T-cell (primary cell): ENCODE measurements at regions not wholly inside any gene's neighbourhood (a gene's known extent, or its start where the extent isn't known, plus 50 kb on each side); places are given as distances from the start of the nearest gene placed in this dataset.

ENCODE experiments used
- ATAC-seq, 4 experiments: fragments of 200-7000 bp in 3 of 4; fragments of 150-1000 bp in 1 of 4; cut with Tn5 transposase; replicated peaks in 1 of 4; 1 replicate in 3 of 4; 2 replicates in 1 of 4; pipeline ENCODE4 v1.10.0; 2021; ENCODE audit warnings: moderate library complexity in 3 of 4, mild to moderate bottlenecking in 2 of 4, moderate number of reproducible peaks in 1 of 4
- CTCF ChIA-PET, 2 donors: fragments of 300-600 bp; sonication (Branson Sonifier 250); formaldehyde crosslinking; loops; one replicate each; lab custom pipeline; 2022; ENCODE audit warnings: antibody characterized with exemption in 2 of 2; lab: Charles Lee
- POLR2A ChIA-PET, 2 donors: fragments of 300-600 bp; sonication (Branson Sonifier 250); formaldehyde crosslinking; loops; one replicate each; lab custom pipeline; 2022; ENCODE audit warnings: antibody characterized with exemption in 2 of 2; lab: Charles Lee
- DNase-seq, 35 experiments: peaks; one replicate each; pipeline versions ENCODE4 v3.0.0 to v3.0.0-alpha.2; 2013 to 2023
- H3K27ac ChIP-seq: one replicate; pipeline ENCODE4 v1.5.1; 2013; ENCODE audit warnings: low read length
- H3K27me3 ChIP-seq, 2 experiments: replicated peaks in 1 of 2; 1 replicate in 1 of 2; 2 replicates in 1 of 2; pipeline versions ENCODE4 v1.6.1 to v1.7.0; 2013; ENCODE audit warnings: low read length in 1 of 2, mixed read lengths in 1 of 2; ENCODE audit not compliant: control insufficient read depth in 2 of 2, insufficient read depth in 2 of 2; ENCODE audit errors: extremely low read depth in 1 of 2
- H3K36me3 ChIP-seq, 2 donors: 1 replicate in 1 of 2; 2 replicates in 1 of 2; pipeline versions ENCODE4 v1.6.1 to v1.7.0; 2013; ENCODE audit warnings: low read length in 1 of 2; ENCODE audit not compliant: control insufficient read depth in 2 of 2, insufficient read depth in 1 of 2; ENCODE audit errors: extremely low read depth in 1 of 2
- H3K4me1 ChIP-seq, 2 experiments: 1 replicate in 1 of 2; 2 replicates in 1 of 2; pipeline versions ENCODE4 v1.6.1 to v1.7.0; 2013; ENCODE audit warnings: low read length in 2 of 2, mixed read lengths in 1 of 2; ENCODE audit not compliant: insufficient read depth in 2 of 2, control insufficient read depth in 1 of 2; ENCODE audit errors: extremely low read depth in 1 of 2
- H3K4me3 ChIP-seq, 2 donors: 1 replicate in 1 of 2; 2 replicates in 1 of 2; pipeline versions ENCODE4 v1.5.1 to v1.7.0; 2013; ENCODE audit warnings: mild to moderate bottlenecking in 2 of 2, low read length in 1 of 2, moderate library complexity in 1 of 2; ENCODE audit not compliant: control insufficient read depth in 1 of 2; ENCODE audit errors: extremely low read depth in 1 of 2
- H3K9me3 ChIP-seq: 2 replicates; pipeline ENCODE4 v1.7.0; 2013
- H3K27ac Mint-ChIP-seq, 2 donors: one replicate each; pipeline ENCODE4 v1.8.0; 2020 to 2021; ENCODE audit warnings: mild to moderate bottlenecking in 2 of 2, mixed read lengths in 2 of 2
- H3K27me3 Mint-ChIP-seq, 2 donors: one replicate each; pipeline ENCODE4 v1.8.0; 2021 to 2022; ENCODE audit warnings: mixed read lengths in 2 of 2
- H3K36me3 Mint-ChIP-seq: one replicate; pipeline ENCODE4 v1.8.0; 2021; ENCODE audit warnings: mixed read lengths
- H3K4me1 Mint-ChIP-seq, 3 donors: one replicate each; pipeline ENCODE4 v1.8.0; 2020 to 2022; ENCODE audit warnings: mixed read lengths in 3 of 3, mild to moderate bottlenecking in 1 of 3
- H3K4me3 Mint-ChIP-seq, 3 donors: one replicate each; pipeline ENCODE4 v1.8.0; 2020 to 2022; ENCODE audit warnings: mild to moderate bottlenecking in 3 of 3, mixed read lengths in 3 of 3, moderate library complexity in 3 of 3
- H3K9me3 Mint-ChIP-seq, 3 donors: one replicate each; pipeline ENCODE4 v1.8.0; 2020 to 2022; ENCODE audit warnings: mixed read lengths in 3 of 3
- WGBS: methylation state at CpG from one replicate; pipeline ENCODE4 v1.1.5; 2013; ENCODE audit warnings: missing lambda C conversion rate; ENCODE audit not compliant: insufficient coverage; 5-methylcytosine and 5-hydroxymethylcytosine counted together

DNA sequence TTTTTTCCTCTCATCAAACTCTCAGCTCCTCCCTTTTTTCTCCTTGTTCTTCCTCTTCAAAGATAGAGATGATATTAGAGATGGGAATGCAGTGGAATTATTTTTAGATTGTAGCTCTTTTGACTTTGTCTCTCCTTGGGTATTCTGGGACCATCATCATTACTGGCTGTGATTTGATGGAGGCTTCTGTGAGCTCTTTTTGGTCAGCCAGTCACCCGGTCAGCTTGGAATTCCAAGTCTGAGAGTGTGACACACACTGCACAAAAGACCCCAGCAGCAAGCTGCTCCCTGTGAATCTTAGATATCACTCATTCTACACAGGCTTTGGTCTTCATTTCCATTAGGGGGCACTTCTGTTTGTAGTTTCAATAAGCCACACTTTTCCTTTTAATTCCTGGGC, 51.6 kb upstream of the NEK7 start:
- Mint-ChIP-seq H3K9me3 (no peaks in the 10 kb centered on the region), H3K4me1 (peaks cover 17 to 22% (median 17%) of the 10 kb centered on the region in 3 donors), H3K36me3 (no peaks in the 10 kb centered on the region), H3K4me3 (no peak overlapping the region), H3K27me3 (no peaks in the 10 kb centered on the region), H3K27ac (no peak overlapping the region)
- no peaks in the 10 kb centered on the region for H3K36me3 ChIP-seq
- ChIA-PET POLR2A (no interaction called here), CTCF (no interaction called here)
- WGBS: 100% methylated on average over 1 of the region's 1 CpG
- no peaks in the 10 kb centered on the region for H3K9me3 ChIP-seq
- peaks cover 4 to 18% of the 10 kb centered on the region in 2 experiments for H3K4me1 ChIP-seq
- H3K27ac ChIP-seq: no peak overlapping the region
- H3K4me3 ChIP-seq: no peak overlapping the region
- no peaks in the 10 kb centered on the region for H3K27me3 ChIP-seq
- DNase-seq: no peak
- ATAC-seq: no peak

DNA sequence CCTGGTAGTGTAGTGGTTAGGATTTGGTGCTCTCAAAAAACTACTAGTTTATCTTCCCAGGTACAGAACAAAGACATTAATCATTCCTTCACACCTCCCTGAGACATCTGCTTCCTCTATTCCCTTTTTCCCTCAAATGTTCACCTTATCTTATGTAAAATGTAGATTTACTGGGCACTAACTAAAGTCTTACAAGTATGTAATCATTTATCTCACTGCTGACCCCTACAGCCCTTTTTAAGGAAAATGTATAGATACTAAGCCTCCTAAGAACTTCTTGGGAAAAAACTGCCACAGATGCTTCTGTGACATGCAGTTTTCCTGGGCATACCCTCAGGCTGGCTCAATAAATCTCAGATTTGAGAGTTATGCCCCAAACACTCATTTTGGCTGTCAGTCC, 50.8 kb upstream of the NEK7 start:
- POLR2A ChIA-PET: no interaction called here
- Mint-ChIP-seq H3K4me1 (peaks cover 17 to 22% (median 17%) of the 10 kb centered on the region in 3 donors), H3K36me3 (no peaks in the 10 kb centered on the region), H3K27ac (no peak overlapping the region), H3K27me3 (no peaks in the 10 kb centered on the region), H3K4me3 (no peak overlapping the region), H3K9me3 (no peaks in the 10 kb centered on the region)
- Histone ChIP-seq H3K4me1 (peaks cover 4 to 17% of the 10 kb centered on the region in 2 experiments), H3K9me3 (no peaks in the 10 kb centered on the region), H3K4me3 (no peak overlapping the region), H3K27me3 (no peaks in the 10 kb centered on the region), H3K36me3 (no peaks in the 10 kb centered on the region), H3K27ac (no peak overlapping the region)
- ATAC-seq (no peak), DNase-seq (no peak)
- CTCF ChIA-PET: no interaction called here
